ENCODE measurements at regions not wholly inside any gene's neighbourhood (a gene's known extent, or its start where the extent isn't known, plus 50 kb on each side); places are given as distances from the start of the nearest gene placed in this dataset.

DNA sequence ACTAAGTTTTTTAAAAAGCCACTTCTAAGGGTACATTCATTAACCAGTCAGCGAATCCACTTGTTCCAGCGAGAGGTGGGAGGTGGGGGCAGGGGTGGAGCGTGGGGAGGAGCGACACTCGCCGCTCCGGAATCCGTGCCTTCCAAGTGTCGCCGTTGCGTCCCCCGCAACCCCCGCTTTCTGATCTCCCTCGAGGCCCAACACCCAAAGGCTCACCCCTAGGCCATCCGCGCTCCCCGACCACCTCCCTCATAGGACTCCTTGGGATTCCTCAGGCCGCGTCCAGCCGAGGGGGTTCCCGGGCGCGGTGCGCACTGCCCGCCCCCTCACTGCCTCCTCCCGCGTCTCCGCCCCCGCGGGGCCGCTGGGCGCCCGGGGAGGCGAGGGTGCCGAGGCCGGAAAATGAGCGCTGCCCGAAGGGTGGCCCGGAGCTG lies 108.1 kb upstream of the STOX2 start:
- H3K4me2 ChIP-seq: peak overlapping the region; percentile 72
- peaks cover 39% of the 10 kb centered on the region for H3K27me3 Mint-ChIP-seq (ENCODE audit: insufficient read depth, low read depth, poor library complexity)

More for the DNA sequence above, 108.1 kb upstream of the STOX2 start:
- peaks cover 17% of the 10 kb centered on the region; the same call in 2 of the 3 replicates for H3K36me3 Mint-ChIP-seq (ENCODE audit: low read depth)
- Histone ChIP-seq H3K79me2 (replicated peaks; ENCODE audit: insufficient read depth) (no peaks in the 10 kb centered on the region), H2AFZ (peak overlapping the region; percentile 89), H3K9me2 (ENCODE audit: insufficient read depth) (no peaks in the 10 kb centered on the region), H3F3A (replicated peaks; ENCODE audit: low read depth) (no peaks in the 10 kb centered on the region), H4K20me1 (replicated peaks; ENCODE audit: insufficient read depth) (no peaks in the 10 kb centered on the region; the same call in 1 of the 2 replicates), H3K27ac (ENCODE audit: low read depth) (no peak overlapping the region), H3K4me3 (peak overlapping the region; percentile 75), H3K36me3 (ENCODE audit: insufficient read depth) (no peaks in the 10 kb centered on the region; the same call in 1 of the 2 replicates), H3K4me1 (ENCODE audit: insufficient read depth) (peaks cover 23% of the 10 kb centered on the region), H3K27me3 (ENCODE audit: insufficient read depth) (peaks cover 66% of the 10 kb centered on the region)
- TF ChIP-seq CTCF (conservative IDR thresholded peaks at IDR 0.05; ENCODE audit: low read depth in 2 of 2) (no peak), NANOG (IDR thresholded peaks at IDR 0.05; ENCODE audit: borderline replicate concordance) (no peak), POLR2AphosphoS5 (IDR thresholded peaks at IDR 0.05; ENCODE audit: low read depth) (no peak), EZH2 (IDR thresholded peaks at IDR 0.05; ENCODE audit: low read depth, unreplicated experiment) (no peak), STAT1 (IDR thresholded peaks at IDR 0.05; ENCODE audit: unreplicated experiment) (no peak), ZNF331 (CRISPR knock-in tag; IDR thresholded peaks at IDR 0.05; ENCODE audit: low read depth) (no peak), ETS1 (IDR thresholded peaks at IDR 0.05) (no peak), JUNB (IDR thresholded peaks at IDR 0.05; ENCODE audit: unreplicated experiment) (no peak), EZH2phosphoT487 (IDR thresholded peaks at IDR 0.05; ENCODE audit: unreplicated experiment) (no peak), ZNF462 (CRISPR knock-in tag; IDR thresholded peaks at IDR 0.05) (no peak), ZNF114 (CRISPR knock-in tag; IDR thresholded peaks at IDR 0.05) (no peak), CREB1 (CRISPR knock-in tag; IDR thresholded peaks at IDR 0.05; ENCODE audit: low read depth) (no peak)
- TF ChIP-seq, protein P1, sequence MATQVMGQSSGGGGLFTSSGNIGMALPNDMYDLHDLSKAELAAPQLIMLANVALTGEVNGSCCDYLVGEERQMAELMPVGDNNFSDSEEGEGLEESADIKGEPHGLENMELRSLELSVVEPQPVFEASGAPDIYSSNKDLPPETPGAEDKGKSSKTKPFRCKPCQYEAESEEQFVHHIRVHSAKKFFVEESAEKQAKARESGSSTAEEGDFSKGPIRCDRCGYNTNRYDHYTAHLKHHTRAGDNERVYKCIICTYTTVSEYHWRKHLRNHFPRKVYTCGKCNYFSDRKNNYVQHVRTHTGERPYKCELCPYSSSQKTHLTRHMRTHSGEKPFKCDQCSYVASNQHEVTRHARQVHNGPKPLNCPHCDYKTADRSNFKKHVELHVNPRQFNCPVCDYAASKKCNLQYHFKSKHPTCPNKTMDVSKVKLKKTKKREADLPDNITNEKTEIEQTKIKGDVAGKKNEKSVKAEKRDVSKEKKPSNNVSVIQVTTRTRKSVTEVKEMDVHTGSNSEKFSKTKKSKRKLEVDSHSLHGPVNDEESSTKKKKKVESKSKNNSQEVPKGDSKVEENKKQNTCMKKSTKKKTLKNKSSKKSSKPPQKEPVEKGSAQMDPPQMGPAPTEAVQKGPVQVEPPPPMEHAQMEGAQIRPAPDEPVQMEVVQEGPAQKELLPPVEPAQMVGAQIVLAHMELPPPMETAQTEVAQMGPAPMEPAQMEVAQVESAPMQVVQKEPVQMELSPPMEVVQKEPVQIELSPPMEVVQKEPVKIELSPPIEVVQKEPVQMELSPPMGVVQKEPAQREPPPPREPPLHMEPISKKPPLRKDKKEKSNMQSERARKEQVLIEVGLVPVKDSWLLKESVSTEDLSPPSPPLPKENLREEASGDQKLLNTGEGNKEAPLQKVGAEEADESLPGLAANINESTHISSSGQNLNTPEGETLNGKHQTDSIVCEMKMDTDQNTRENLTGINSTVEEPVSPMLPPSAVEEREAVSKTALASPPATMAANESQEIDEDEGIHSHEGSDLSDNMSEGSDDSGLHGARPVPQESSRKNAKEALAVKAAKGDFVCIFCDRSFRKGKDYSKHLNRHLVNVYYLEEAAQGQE (IDR thresholded peaks at IDR 0.05; ENCODE audit: unreplicated experiment): no peak
- peak overlapping the region; percentile 75 for H3K4me3 Mint-ChIP-seq
- DNase-seq (ENCODE audit: low spot score) (peak; percentile 33), ATAC-seq (peak; percentile 17)
- no peak overlapping the region for H3K27ac Mint-ChIP-seq
- peaks cover 36% of the 10 kb centered on the region for H3K9me3 Mint-ChIP-seq
- H3K4me1 Mint-ChIP-seq: peaks cover 36% of the 10 kb centered on the region
